ENCODE measurements at regions not wholly inside any gene's neighbourhood (a gene's known extent, or its start where the extent isn't known, plus 50 kb on each side); places are given as distances from the start of the nearest gene placed in this dataset.
"Not testable (repeated sequence)": the region's sequence is repeated elsewhere in the genome, so short reads cannot be mapped to it uniquely, and the experiment has no call there.

- no peak for DNase-seq (ENCODE audit: low read depth in 2 of 3, low spot score in 2 of 3)
These were observed 277.7 kb upstream of the HNRNPA3 start for GRCh38 chr2:176934869-176935415.

- DNase-seq (ENCODE audit: low read depth in 2 of 3, low spot score in 2 of 3): no peak
These were observed 277.0 kb upstream of the HNRNPA3 start for GRCh38 chr2:176935543-176936102.

GRCh38 chr2:176936410-176936809 lies 276.2 kb upstream of the HNRNPA3 start:
- no peak for DNase-seq (ENCODE audit: low read depth in 2 of 3, low spot score in 2 of 3)

GRCh38 chr2:176944998-176945397 lies 267.6 kb upstream of the HNRNPA3 start:
- DNase-seq (ENCODE audit: low read depth in 2 of 3, low spot score in 2 of 3): no peak

GRCh38 chr2:176947754-176948153 lies 264.8 kb upstream of the HNRNPA3 start:
- DNase-seq (ENCODE audit: low read depth in 2 of 3, low spot score in 2 of 3): no peak

- DNase-seq (ENCODE audit: low read depth in 2 of 3, low spot score in 2 of 3): not testable (repeated sequence)
These were observed 261.4 kb upstream of the HNRNPA3 start for GRCh38 chr2:176951218-176951617.

- no peak for DNase-seq (ENCODE audit: low read depth in 2 of 3, low spot score in 2 of 3)
These were observed 255.8 kb upstream of the HNRNPA3 start for GRCh38 chr2:176956791-176957190.

GRCh38 chr2:176959614-176960013 lies 253.0 kb upstream of the HNRNPA3 start:
- DNase-seq (ENCODE audit: low read depth in 2 of 3, low spot score in 2 of 3): no peak

GRCh38 chr2:176960061-176960460 lies 252.5 kb upstream of the HNRNPA3 start:
- DNase-seq (ENCODE audit: low read depth in 2 of 3, low spot score in 2 of 3): no peak

GRCh38 chr2:176960736-176961520 lies 251.7 kb upstream of the HNRNPA3 start:
- no peak for DNase-seq (ENCODE audit: low read depth in 2 of 3, low spot score in 2 of 3)

GRCh38 chr2:176961775-176962619 lies 250.6 kb upstream of the HNRNPA3 start:
- DNase-seq (ENCODE audit: low read depth in 2 of 3, low spot score in 2 of 3): no peak

GRCh38 chr2:176963568-176964287 lies 248.9 kb upstream of the HNRNPA3 start:
- no peak for DNase-seq (ENCODE audit: low read depth in 2 of 3, low spot score in 2 of 3)

GRCh38 chr2:176967911-176968450 lies 244.6 kb upstream of the HNRNPA3 start:
- peak in 1 of 3 donors; percentile 29 for DNase-seq (ENCODE audit: low read depth in 2 of 3, low spot score in 2 of 3)

GRCh38 chr2:176969642-176970359 lies 242.8 kb upstream of the HNRNPA3 start:
- no peak for DNase-seq (ENCODE audit: low read depth in 2 of 3, low spot score in 2 of 3)

GRCh38 chr2:176976736-176977685 lies 235.6 kb upstream of the HNRNPA3 start:
- DNase-seq (ENCODE audit: low read depth in 2 of 3, low spot score in 2 of 3): no peak

- DNase-seq (ENCODE audit: low read depth in 2 of 3, low spot score in 2 of 3): no peak
These were observed 233.7 kb upstream of the HNRNPA3 start for GRCh38 chr2:176978921-176979320.

- peak in 1 of 3 donors; percentile 4 for DNase-seq (ENCODE audit: low read depth in 2 of 3, low spot score in 2 of 3)
These were observed 232.4 kb upstream of the HNRNPA3 start for GRCh38 chr2:176979981-176980710.

GRCh38 chr2:176984987-176985386 lies 227.6 kb upstream of the HNRNPA3 start:
- DNase-seq (ENCODE audit: low read depth in 2 of 3, low spot score in 2 of 3): no peak

All from hematopoietic multipotent progenitor cell (in vitro differentiated cells).